Fibroblast of lung (primary cell): ENCODE measurements at regions not wholly inside any gene's neighbourhood (a gene's known extent, or its start where the extent isn't known, plus 50 kb on each side); places are given as distances from the start of the nearest gene placed in this dataset.

Experiments
- CTCF ChIP-seq, 2 donors: IDR thresholded peaks in 1 of 2; conservative IDR thresholded peaks in 1 of 2; 1 replicate in 1 of 2; 2 replicates in 1 of 2; pipeline ENCODE4 v1.5.1; 2011 to 2012; ENCODE audit warnings: low read length in 2 of 2, control low read depth in 1 of 2, inconsistent platforms in 1 of 2, low read depth in 1 of 2, mild to moderate bottlenecking in 1 of 2
- EZH2 ChIP-seq: IDR thresholded peaks from 2 replicates; pipeline ENCODE4 v1.5.1; 2012; ENCODE audit warnings: low read length, control low read depth, mild to moderate bottlenecking; ENCODE audit errors: missing control alignments

DNA sequence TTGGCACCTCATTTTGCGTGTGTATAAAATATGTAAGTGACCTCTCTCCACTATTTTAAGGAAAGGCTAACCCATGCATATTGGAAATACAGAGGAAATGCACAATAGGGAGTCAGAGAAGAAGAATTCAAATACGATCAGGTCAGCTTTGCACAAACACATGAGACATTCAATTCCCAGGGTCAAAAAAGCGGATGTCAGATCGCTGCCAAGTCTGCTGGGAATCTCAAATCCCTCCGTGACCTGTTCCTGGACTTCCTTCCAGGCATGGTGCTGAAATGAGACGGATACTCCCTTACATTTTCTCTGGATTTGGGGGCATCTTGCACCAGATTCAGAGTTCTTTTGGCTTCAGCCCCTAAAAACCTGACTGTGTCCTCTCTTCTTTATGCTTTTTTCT, 91.9 kb upstream of the PRKCQ start:
- TF ChIP-seq CTCF (conservative IDR thresholded peaks at IDR 0.05 in 1 of 2, IDR thresholded peaks at IDR 0.05 in 1 of 2; ENCODE audit: low read depth in 1 of 2, low read length in 2 of 2) (no peak), EZH2 (no peak)
